ENCODE measurements at regions not wholly inside any gene's neighbourhood (a gene's known extent, or its start where the extent isn't known, plus 50 kb on each side); places are given as distances from the start of the nearest gene placed in this dataset.

DNA sequence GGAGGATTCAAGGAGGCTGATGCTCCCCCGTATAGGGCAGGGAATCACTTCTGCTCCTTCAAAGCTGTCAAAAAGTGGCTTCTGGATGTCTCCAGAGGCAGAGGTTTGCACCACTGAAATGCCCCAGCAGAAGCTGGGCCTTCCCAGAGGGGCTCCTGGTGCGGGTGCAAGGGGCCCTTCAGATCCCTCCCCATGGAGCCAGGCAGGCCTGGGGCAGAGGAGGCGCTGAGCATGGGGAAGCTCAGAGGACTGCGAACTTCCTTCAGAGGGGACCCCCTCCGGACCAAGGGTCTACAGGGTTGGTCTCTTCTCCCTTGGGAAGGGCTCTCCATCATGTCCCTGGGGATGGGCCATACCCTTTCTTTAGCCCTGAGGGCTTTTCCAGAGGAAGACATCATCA, 341.2 kb downstream of the DYSF start:
- no peak overlapping the region for H3K18ac ChIP-seq (ENCODE audit: extremely low read depth, low read length)
- no peaks in the 10 kb centered on the region; the same call in 1 of the 2 replicates for H3K79me1 ChIP-seq (ENCODE audit: low read depth, low read length)
- peaks cover 0 to 5% (median 0%) of the 10 kb centered on the region in 4 experiments; a peak in 1 of 7 replicates for H3K4me1 ChIP-seq (replicated peaks in 1 of 4; ENCODE audit: control insufficient read depth in 3 of 4, insufficient read depth in 4 of 4, low read length in 3 of 4)
- no peak overlapping the region for H2BK5ac ChIP-seq (ENCODE audit: low read depth, low read length)
- no peaks in the 10 kb centered on the region for H4K20me1 ChIP-seq (replicated peaks in 1 of 2; ENCODE audit: control insufficient read depth in 1 of 2, insufficient read depth in 2 of 2, low read length in 2 of 2)
- H3K23ac ChIP-seq (ENCODE audit: insufficient read length): no peak overlapping the region
- H3K27me3 ChIP-seq (replicated peaks in 1 of 4; ENCODE audit: control insufficient read depth in 3 of 4, extremely low read depth in 1 of 4, insufficient read depth in 3 of 4, low read length in 3 of 4): no peaks in the 10 kb centered on the region
- H3K79me2 ChIP-seq (ENCODE audit: control insufficient read depth in 1 of 2, insufficient read depth in 2 of 2, low read length in 2 of 2): no peaks in the 10 kb centered on the region
- no peak overlapping the region for H3K4ac ChIP-seq (replicated peaks; ENCODE audit: insufficient read length, low read depth, low read length)
- no peak overlapping the region for H3K4me2 ChIP-seq (ENCODE audit: insufficient read depth in 1 of 2, low read depth in 2 of 2, low read length in 2 of 2)
- no peak overlapping the region for H3K27ac ChIP-seq (ENCODE audit: low read depth, low read length)
- no peak overlapping the region for H3K9ac ChIP-seq (replicated peaks in 1 of 4; ENCODE audit: extremely low read depth in 1 of 4, low read depth in 3 of 4, low read length in 3 of 4)
- H3K56ac ChIP-seq (replicated peaks; ENCODE audit: insufficient read length, low read depth, low read length): no peak overlapping the region
- H2BK12ac ChIP-seq (ENCODE audit: low read depth, low read length): no peak overlapping the region
- H3K4me3 ChIP-seq (ENCODE audit: extremely low read depth in 1 of 4, insufficient read depth in 2 of 4, low read depth in 3 of 4, low read length in 4 of 4): no peak overlapping the region
- no peak overlapping the region for H2BK20ac ChIP-seq (ENCODE audit: low read length)
- H2BK15ac ChIP-seq (ENCODE audit: low read length): no peak overlapping the region
- no peak overlapping the region for H4K8ac ChIP-seq (ENCODE audit: extremely low read depth, insufficient read depth, low read length)
- DNase-seq (ENCODE audit: low read depth in 1 of 2, low spot score in 2 of 2) (no peak), FAIRE-seq (no peak)
- CTCF ChIA-PET (ENCODE audit: partially characterized antibody): interaction anchor here (0.6 to 14.8 kb wide), 14 partner anchors 11 to 820 kb away, joined by 3 to 386 read pairs (median 4); no protein-coding TSS in a partner anchor
- H3K36me3 ChIP-seq (ENCODE audit: control insufficient read depth in 2 of 4, insufficient read depth in 4 of 4, low read length in 3 of 4): no peaks in the 10 kb centered on the region
- H4K91ac ChIP-seq (replicated peaks; ENCODE audit: insufficient read length, low read length): no peak overlapping the region
- H2BK120ac ChIP-seq (replicated peaks; ENCODE audit: low read depth, low read length): no peak overlapping the region
- TF ChIP-seq CBX5 (IDR thresholded peaks at IDR 0.05; ENCODE audit: low read depth, low read length) (no peak), CHD1 (IDR thresholded peaks at IDR 0.05; ENCODE audit: low read depth, low read length) (no peak), POLR2A (IDR thresholded peaks at IDR 0.05; ENCODE audit: control extremely low read depth in 1 of 2, low read depth in 2 of 2, low read length in 2 of 2) (no peak)
- no peak overlapping the region for H2AK5ac ChIP-seq (ENCODE audit: low read depth, low read length)
- H4K5ac ChIP-seq (ENCODE audit: insufficient read length, low read depth, low read length): no peak overlapping the region
- no peaks in the 10 kb centered on the region for H3K9me3 ChIP-seq (ENCODE audit: insufficient read depth in 2 of 2, low read depth in 1 of 2, low read length in 1 of 2)
- WGBS, 2 experiments (ENCODE audit: extremely low coverage in 1 of 2, insufficient coverage in 1 of 2, insufficient read length in 1 of 2, insufficient replicate concordance in 2 of 2, low coverage in 1 of 2, low lambda C conversion rate in 2 of 2, missing lambda C conversion rate in 1 of 2): 77% methylated on average over 3 of the region's 5 CpGs; no CpG with 5 or more reads in 1 of the 2 experiments
- no peak overlapping the region for H3K14ac ChIP-seq (ENCODE audit: insufficient read length)
- H2AFZ ChIP-seq (ENCODE audit: low read length): no peak overlapping the region
- POLR2A ChIA-PET (ENCODE audit: partially characterized antibody): interaction anchor here (0.7 kb wide), 1 partner anchor 21 kb away, joined by 3 read pairs; no protein-coding TSS in a partner anchor
- no peaks in the 10 kb centered on the region for H3K23me2 ChIP-seq (ENCODE audit: low read depth, low read length)
